ENCODE measurements at regions not wholly inside any gene's neighbourhood (a gene's known extent, or its start where the extent isn't known, plus 50 kb on each side); places are given as distances from the start of the nearest gene placed in this dataset.

- H3K36me3 Mint-ChIP-seq (ENCODE audit: low read depth): no peaks in the 10 kb centered on the region
- no peaks in the 10 kb centered on the region for H3K4me1 Mint-ChIP-seq (ENCODE audit: low read depth)
- peak; percentile 21 for TF ChIP-seq CTCF (IDR thresholded peaks at IDR 0.05)
- H3K9me3 Mint-ChIP-seq (ENCODE audit: low read depth): no peaks in the 10 kb centered on the region
- H3K27me3 Mint-ChIP-seq (ENCODE audit: low read depth): peaks cover 26% of the 10 kb centered on the region
- no peak for DNase-seq (ENCODE audit: low spot score)
- no peak overlapping the region for H3K4me3 Mint-ChIP-seq (ENCODE audit: unreplicated experiment)
- H3K27ac Mint-ChIP-seq (ENCODE audit: unreplicated experiment): no peak overlapping the region
Observed at GRCh38 chr9:7358876-7359275, 440.7 kb downstream of the DMAC1 start.

GRCh38 chr9:7354704-7355103 is 444.9 kb downstream of the DMAC1 start:
- TF ChIP-seq CTCF (IDR thresholded peaks at IDR 0.05): no peak
- peaks cover 2% of the 10 kb centered on the region for H3K36me3 Mint-ChIP-seq (ENCODE audit: low read depth)
- H3K9me3 Mint-ChIP-seq (ENCODE audit: low read depth): no peaks in the 10 kb centered on the region
- no peak overlapping the region for H3K4me3 Mint-ChIP-seq (ENCODE audit: unreplicated experiment)
- H3K27me3 Mint-ChIP-seq (ENCODE audit: low read depth): peaks cover 39% of the 10 kb centered on the region
- no peak overlapping the region for H3K27ac Mint-ChIP-seq (ENCODE audit: unreplicated experiment)
- DNase-seq (ENCODE audit: low spot score): no peak
- no peaks in the 10 kb centered on the region for H3K4me1 Mint-ChIP-seq (ENCODE audit: low read depth)

GRCh38 chr9:7348692-7349091 is 450.9 kb downstream of the DMAC1 start:
- no peak overlapping the region for H3K27ac Mint-ChIP-seq (ENCODE audit: unreplicated experiment)
- no peak for TF ChIP-seq CTCF (IDR thresholded peaks at IDR 0.05)
- no peak for DNase-seq (ENCODE audit: low spot score)

GRCh38 chr9:7347556-7347955 is 452.0 kb downstream of the DMAC1 start:
- Mint-ChIP-seq H3K36me3 (ENCODE audit: low read depth) (peaks cover 2% of the 10 kb centered on the region), H3K4me3 (ENCODE audit: unreplicated experiment) (no peak overlapping the region), H3K27ac (ENCODE audit: unreplicated experiment) (no peak overlapping the region), H3K4me1 (ENCODE audit: low read depth) (no peaks in the 10 kb centered on the region), H3K9me3 (ENCODE audit: low read depth) (peaks cover 12% of the 10 kb centered on the region), H3K27me3 (ENCODE audit: low read depth) (peaks cover 19% of the 10 kb centered on the region)
- no peak for DNase-seq (ENCODE audit: low spot score)
- no peak for TF ChIP-seq CTCF (IDR thresholded peaks at IDR 0.05)

More at GRCh38 chr9:7348692-7349091, 450.9 kb downstream of the DMAC1 start:
- Mint-ChIP-seq H3K27me3 (ENCODE audit: low read depth) (peaks cover 19% of the 10 kb centered on the region), H3K4me3 (ENCODE audit: unreplicated experiment) (no peak overlapping the region), H3K9me3 (ENCODE audit: low read depth) (peaks cover 12% of the 10 kb centered on the region), H3K36me3 (ENCODE audit: low read depth) (peaks cover 2% of the 10 kb centered on the region), H3K4me1 (ENCODE audit: low read depth) (no peaks in the 10 kb centered on the region)

- peaks cover 12% of the 10 kb centered on the region for H3K9me3 Mint-ChIP-seq (ENCODE audit: low read depth)
- TF ChIP-seq CTCF (IDR thresholded peaks at IDR 0.05): no peak
- no peaks in the 10 kb centered on the region for H3K4me1 Mint-ChIP-seq (ENCODE audit: low read depth)
- no peak for DNase-seq (ENCODE audit: low spot score)
- no peak overlapping the region for H3K4me3 Mint-ChIP-seq (ENCODE audit: unreplicated experiment)
- peaks cover 2% of the 10 kb centered on the region for H3K36me3 Mint-ChIP-seq (ENCODE audit: low read depth)
- H3K27ac Mint-ChIP-seq (ENCODE audit: unreplicated experiment): no peak overlapping the region
- H3K27me3 Mint-ChIP-seq (ENCODE audit: low read depth): peaks cover 15% of the 10 kb centered on the region
Observed at GRCh38 chr9:7346144-7346543, 453.4 kb downstream of the DMAC1 start.
